Mesenchymal stem cell (in vitro differentiated cells and primary cell): ENCODE measurements at regions not wholly inside any gene's neighbourhood (a gene's known extent, or its start where the extent isn't known, plus 50 kb on each side); places are given as distances from the start of the nearest gene placed in this dataset.

Experiments used
- DNase-seq: peaks from one replicate; pipeline ENCODE4 v3.0.0-alpha.2; 2013
- H2AFZ ChIP-seq: one replicate; pipeline ENCODE4 v1.6.1; 2013; ENCODE audit warnings: low read depth, mild to moderate bottlenecking, control low read depth, inconsistent platforms, low read length, moderate library complexity
- H2AK5ac ChIP-seq: 2 replicates; pipeline ENCODE4 v1.6.1; 2013; ENCODE audit warnings: low read length, moderate library complexity, mild to moderate bottlenecking, inconsistent platforms; ENCODE audit not compliant: severe bottlenecking
- H2BK120ac ChIP-seq: one replicate; pipeline ENCODE4 v1.6.1; 2013; ENCODE audit warnings: low read depth, mild to moderate bottlenecking, inconsistent platforms, low read length, moderate library complexity
- H2BK12ac ChIP-seq, 2 experiments: one replicate each; pipeline ENCODE4 v1.6.1; 2013; ENCODE audit warnings: inconsistent platforms in 2 of 2, low read length in 2 of 2, mild to moderate bottlenecking in 2 of 2, moderate library complexity in 2 of 2, control low read depth in 1 of 2
- H2BK15ac ChIP-seq: one replicate; pipeline ENCODE4 v1.6.1; 2013; ENCODE audit warnings: mild to moderate bottlenecking, low read depth, inconsistent platforms; ENCODE audit not compliant: poor library complexity, severe bottlenecking
- H2BK5ac ChIP-seq: 2 replicates; pipeline ENCODE4 v1.6.1; 2013; ENCODE audit warnings: low read depth, mild to moderate bottlenecking, low read length, control low read depth, inconsistent platforms; ENCODE audit not compliant: poor library complexity, severe bottlenecking
- H3K14ac ChIP-seq, 2 experiments: one replicate each; pipeline ENCODE4 v1.6.1; 2013; ENCODE audit warnings: inconsistent platforms in 2 of 2, low read length in 2 of 2, control low read depth in 1 of 2, mild to moderate bottlenecking in 1 of 2, moderate library complexity in 1 of 2
- H3K18ac ChIP-seq, 2 experiments: one replicate each; pipeline ENCODE4 v1.6.1; 2013; ENCODE audit warnings: inconsistent platforms in 2 of 2, low read length in 2 of 2, control low read depth in 1 of 2, low read depth in 1 of 2, mild to moderate bottlenecking in 1 of 2
- H3K23ac ChIP-seq, 2 experiments: one replicate each; pipeline ENCODE4 v1.6.1; 2013; ENCODE audit warnings: inconsistent platforms in 2 of 2, low read length in 2 of 2, mild to moderate bottlenecking in 2 of 2, moderate library complexity in 2 of 2, control low read depth in 1 of 2
- H3K27ac ChIP-seq: 2 replicates; pipeline ENCODE4 v1.5.1; 2013; ENCODE audit warnings: mild to moderate bottlenecking, moderate library complexity, low read length, control low read depth, inconsistent platforms; ENCODE audit not compliant: poor library complexity, severe bottlenecking
- H3K27me3 ChIP-seq, 2 experiments: 2 replicates each; pipeline versions ENCODE4 v1.6.1 to v1.7.0; 2013; ENCODE audit warnings: low read length in 2 of 2, mild to moderate bottlenecking in 2 of 2, moderate library complexity in 2 of 2, control low read depth in 1 of 2, inconsistent platforms in 1 of 2; ENCODE audit not compliant: control insufficient read depth in 1 of 2, insufficient read depth in 1 of 2
- H3K36me3 ChIP-seq, 2 experiments: 2 replicates each; pipeline versions ENCODE4 v1.6.1 to v1.7.0; 2013; ENCODE audit warnings: low read length in 2 of 2, control low read depth in 1 of 2, inconsistent platforms in 1 of 2, low read depth in 1 of 2, mild to moderate bottlenecking in 1 of 2; ENCODE audit not compliant: insufficient read depth in 2 of 2, control insufficient read depth in 1 of 2
- H3K4ac ChIP-seq, 2 experiments: one replicate each; pipeline ENCODE4 v1.6.1; 2013; ENCODE audit warnings: inconsistent platforms in 2 of 2, low read length in 2 of 2, mild to moderate bottlenecking in 2 of 2, moderate library complexity in 2 of 2, control low read depth in 1 of 2, low read depth in 1 of 2
- H3K4me1 ChIP-seq: 2 replicates; pipeline ENCODE4 v1.6.1; 2013; ENCODE audit warnings: low read depth, low read length, control low read depth; ENCODE audit not compliant: control insufficient read depth, insufficient read depth
- H3K4me2 ChIP-seq: 2 replicates; pipeline ENCODE4 v1.6.1; 2013; ENCODE audit warnings: low read length, mild to moderate bottlenecking, inconsistent platforms; ENCODE audit not compliant: poor library complexity, severe bottlenecking
- H3K4me3 ChIP-seq, 2 experiments: 2 replicates each; pipeline versions ENCODE4 v1.5.1 to v1.7.0; 2013; ENCODE audit warnings: low read length in 2 of 2, mild to moderate bottlenecking in 2 of 2, control low read depth in 1 of 2, low read depth in 1 of 2; ENCODE audit not compliant: insufficient read depth in 1 of 2
- H3K79me1 ChIP-seq: replicated peaks from 2 replicates; pipeline ENCODE4 v1.6.1; 2013; ENCODE audit warnings: mild to moderate bottlenecking, control low read depth, low read length, inconsistent platforms; ENCODE audit not compliant: poor library complexity, severe bottlenecking
- H3K9ac ChIP-seq: 2 replicates; pipeline ENCODE4 v1.7.0; 2013; ENCODE audit warnings: mild to moderate bottlenecking, low read length, moderate library complexity
- H3K9me3 ChIP-seq: 2 replicates; pipeline ENCODE4 v1.7.0; 2013; ENCODE audit warnings: mild to moderate bottlenecking, low read length; ENCODE audit not compliant: control insufficient read depth
- H4K8ac ChIP-seq: one replicate; pipeline ENCODE4 v1.6.1; 2013; ENCODE audit warnings: inconsistent platforms, mild to moderate bottlenecking, low read length, moderate library complexity
- H4K91ac ChIP-seq: one replicate; pipeline ENCODE4 v1.6.1; 2013; ENCODE audit warnings: mild to moderate bottlenecking, low read length, inconsistent platforms
- WGBS: methylation state at CpG from one replicate; pipeline ENCODE4 v1.1.7; 2013; ENCODE audit warnings: mixed read lengths; 5-methylcytosine and 5-hydroxymethylcytosine counted together

DNA sequence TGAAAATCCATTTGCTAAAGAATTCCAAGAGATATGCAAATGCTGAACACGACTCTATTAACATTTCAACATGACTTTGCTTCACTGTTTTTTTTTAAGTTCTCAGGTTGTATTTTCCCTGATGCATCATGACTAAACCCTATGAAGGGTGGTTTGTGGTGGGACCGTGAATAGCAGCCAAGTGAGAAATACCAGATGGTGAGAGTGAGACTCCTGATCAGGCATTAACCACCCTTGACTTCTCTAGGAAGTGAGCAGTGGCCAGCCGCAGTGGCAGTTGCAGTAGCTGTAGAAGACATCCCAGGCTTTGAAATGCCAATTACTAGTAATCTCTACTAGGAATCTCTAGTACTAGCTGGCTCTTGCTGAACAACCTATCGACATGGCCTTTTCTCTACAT is 383.4 kb downstream of the FAM133A start:
- no peak overlapping the region for H3K18ac ChIP-seq
- no peaks in the 10 kb centered on the region for H3K79me1 ChIP-seq
- no peaks in the 10 kb centered on the region for H3K4me1 ChIP-seq
- no peak overlapping the region for H2BK12ac ChIP-seq
- DNase-seq: no peak
- no peak overlapping the region for H2BK120ac ChIP-seq
- no peak overlapping the region for H3K23ac ChIP-seq
- no peak overlapping the region for H2BK5ac ChIP-seq
- WGBS: 46% methylated on average over 2 of the region's 4 CpGs
- H3K9ac ChIP-seq: no peak overlapping the region
- no peak overlapping the region for H4K91ac ChIP-seq
- no peak overlapping the region for H3K14ac ChIP-seq
- no peaks in the 10 kb centered on the region for H3K9me3 ChIP-seq
- no peak overlapping the region for H2BK15ac ChIP-seq
- H3K27me3 ChIP-seq: no peaks in the 10 kb centered on the region
- H3K4me2 ChIP-seq: no peak overlapping the region
- H3K27ac ChIP-seq: no peak overlapping the region
- no peak overlapping the region for H4K8ac ChIP-seq
- no peak overlapping the region for H3K4me3 ChIP-seq
- H3K36me3 ChIP-seq: no peaks in the 10 kb centered on the region
- no peak overlapping the region for H2AFZ ChIP-seq
- H3K4ac ChIP-seq: no peak overlapping the region
- H2AK5ac ChIP-seq: no peak overlapping the region

GRCh38 chrX:94058728-94059382 is 384.8 kb downstream of the FAM133A start:
- no peak overlapping the region for H3K27ac ChIP-seq
- no peak overlapping the region for H3K9ac ChIP-seq
- no peak overlapping the region for H2BK15ac ChIP-seq
- WGBS: 39% methylated on average over 4 of the region's 9 CpGs
- no peaks in the 10 kb centered on the region for H3K27me3 ChIP-seq
- H3K4me1 ChIP-seq: no peaks in the 10 kb centered on the region
- H4K8ac ChIP-seq: no peak overlapping the region
- no peak overlapping the region for H2BK12ac ChIP-seq
- H3K23ac ChIP-seq: no peak overlapping the region
- no peak overlapping the region for H2BK120ac ChIP-seq
- DNase-seq: no peak
- no peaks in the 10 kb centered on the region for H3K79me1 ChIP-seq
- no peaks in the 10 kb centered on the region for H3K9me3 ChIP-seq
- no peak overlapping the region for H3K4me3 ChIP-seq
- no peak overlapping the region for H2BK5ac ChIP-seq
- no peak overlapping the region for H3K14ac ChIP-seq
- no peaks in the 10 kb centered on the region for H3K36me3 ChIP-seq
- no peak overlapping the region for H3K4ac ChIP-seq
- H2AFZ ChIP-seq: no peak overlapping the region
- H3K4me2 ChIP-seq: no peak overlapping the region
- no peak overlapping the region for H3K18ac ChIP-seq
- no peak overlapping the region for H2AK5ac ChIP-seq
- H4K91ac ChIP-seq: no peak overlapping the region

DNA sequence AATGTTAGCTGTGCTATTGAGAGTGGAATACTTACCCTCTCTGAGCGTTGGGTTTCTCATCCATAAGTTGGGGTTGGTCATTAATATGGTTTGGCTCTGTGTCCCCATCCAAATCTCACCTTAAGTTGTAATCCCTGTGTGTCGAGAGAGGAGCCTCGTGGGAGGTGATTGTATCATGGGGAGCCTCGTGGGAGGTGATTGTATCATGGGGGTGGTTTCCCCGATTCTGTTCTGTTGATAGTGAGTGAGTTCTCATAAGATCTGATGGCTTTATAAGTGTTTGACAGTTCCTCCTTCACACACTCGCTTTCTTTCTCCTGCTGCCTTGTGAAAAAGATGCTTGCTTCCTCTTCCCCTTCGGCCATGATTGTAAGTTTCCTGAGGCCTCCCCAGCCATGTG is 391.1 kb downstream of the FAM133A start:
- Histone ChIP-seq H3K27me3 (no peaks in the 10 kb centered on the region), H3K79me1 (no peaks in the 10 kb centered on the region), H3K4me2 (no peak overlapping the region), H2BK120ac (no peak overlapping the region), H3K14ac (no peak overlapping the region), H3K9ac (no peak overlapping the region), H2BK5ac (no peak overlapping the region), H3K4ac (no peak overlapping the region), H2BK15ac (no peak overlapping the region), H3K27ac (no peak overlapping the region), H4K8ac (no peak overlapping the region), H4K91ac (no peak overlapping the region), H3K4me3 (no peak overlapping the region), H3K4me1 (no peaks in the 10 kb centered on the region), H2AFZ (no peak overlapping the region), H2AK5ac (no peak overlapping the region), H3K23ac (no peak overlapping the region), H3K18ac (no peak overlapping the region), H2BK12ac (no peak overlapping the region), H3K9me3 (no peaks in the 10 kb centered on the region), H3K36me3 (no peaks in the 10 kb centered on the region)
- WGBS: 85% methylated on average over 2 of the region's 7 CpGs
- DNase-seq: no peak

- 50% methylated on average over 1 of the region's 1 CpG for WGBS
- no peak overlapping the region for H2BK12ac ChIP-seq
Observed at GRCh38 chrX:94089149-94089548, 415.1 kb downstream of the FAM133A start.

More at GRCh38 chrX:94089149-94089548, 415.1 kb downstream of the FAM133A start:
- Histone ChIP-seq H2AK5ac (no peak overlapping the region), H3K18ac (no peak overlapping the region), H3K36me3 (no peaks in the 10 kb centered on the region), H2BK120ac (no peak overlapping the region), H4K8ac (no peak overlapping the region), H3K14ac (no peak overlapping the region), H3K9ac (no peak overlapping the region), H3K9me3 (no peaks in the 10 kb centered on the region), H3K79me1 (no peaks in the 10 kb centered on the region), H3K4me2 (no peak overlapping the region), H2BK15ac (no peak overlapping the region), H3K23ac (no peak overlapping the region), H3K27ac (no peak overlapping the region), H2BK5ac (no peak overlapping the region), H2AFZ (no peak overlapping the region), H3K27me3 (no peaks in the 10 kb centered on the region), H4K91ac (no peak overlapping the region), H3K4ac (no peak overlapping the region), H3K4me1 (no peaks in the 10 kb centered on the region), H3K4me3 (no peak overlapping the region)
- DNase-seq: no peak
